A549 (cell line): ENCODE measurements at regions not wholly inside any gene's neighbourhood (a gene's known extent, or its start where the extent isn't known, plus 50 kb on each side); places are given as distances from the start of the nearest gene placed in this dataset.

ENCODE experiments used
- ATAC-seq, 2 experiments: fragments of 200-7000 bp in 1 of 2; fragments of >200 bp in 1 of 2; cut with Nextera tagmentation in 1 of 2; cut with Tn5 transposase in 1 of 2; 3 replicates each; pipeline versions ENCODE4 v1.8.0 to v1.9.1; 2018 to 2020; ENCODE audit warnings: mild to moderate bottlenecking in 1 of 2, moderate library complexity in 1 of 2
- CTCF ChIA-PET: fragments of 300-600 bp; sonication (Branson Sonifier 250); formaldehyde crosslinking; extraction: SDS; loops from one replicate; lab custom pipeline; 2021; ENCODE audit warnings: antibody characterized with exemption, inconsistent platforms; lab: Yijun Ruan, JAX
- POLR2A ChIA-PET: fragments of 350-600 bp; formaldehyde crosslinking; extraction: SDS; loops from one replicate; lab custom pipeline; 2021; ENCODE audit warnings: antibody characterized with exemption, inconsistent platforms; lab: Yijun Ruan, JAX
- DNase-seq, 2 experiments: peaks; one replicate each; pipeline versions ENCODE4 v3.0.0 to v3.0.0-alpha.2; 2011 to 2016; ENCODE audit warnings: low read depth in 1 of 2, low spot score in 1 of 2
- FAIRE-seq: peaks from 2 replicates; lab custom pipeline; 2011; peaks lifted over from hg19 to GRCh38; lab: Jason Lieb, UNC
- H3K27ac ChIP-seq, 2 experiments: fragments of >200 bp; sonication (Bioruptor Twin); formaldehyde crosslinking; 3 replicates each; pipeline ENCODE4 v1.5.1; 2016 to 2017
- H3K4me1 ChIP-seq: fragments of >200 bp; sonication (Bioruptor Twin); formaldehyde crosslinking; 3 replicates; pipeline ENCODE4 v1.6.1; 2016
- H3K4me2 ChIP-seq: fragments of >200 bp; sonication (Bioruptor Twin); formaldehyde crosslinking; 3 replicates; pipeline ENCODE4 v1.6.1; 2016
- H3K4me3 ChIP-seq: fragments of >200 bp; sonication (Bioruptor Twin); formaldehyde crosslinking; 3 replicates; pipeline ENCODE4 v1.5.1; 2016
- H3K9me3 ChIP-seq: fragments of >200 bp; sonication (Bioruptor Twin); formaldehyde crosslinking; 3 replicates; pipeline ENCODE4 v1.6.1; 2016
- ATOH8 ChIP-seq: fragments of 250-450 bp; sonication (Bioruptor Pico); IDR thresholded peaks from 2 replicates; pipeline ENCODE4 v1.5.0; 2020; ENCODE audit warnings: low read depth, mild to moderate bottlenecking, moderate library complexity
- BHLHE40 ChIP-seq: IDR thresholded peaks from 2 replicates; pipeline ENCODE4 v1.6.1; 2012; ENCODE audit warnings: low read depth, low read length, inconsistent platforms
- EHMT2 ChIP-seq: fragments of 200-600 bp; sonication (generic); IDR thresholded peaks from 2 replicates; pipeline ENCODE4 v1.6.1; 2016; ENCODE audit warnings: antibody characterized with exemption, low read depth, mild to moderate bottlenecking, moderate library complexity
- EP300 ChIP-seq, 2 experiments: fragments of >200 bp; sonication (Bioruptor Twin); formaldehyde crosslinking; IDR thresholded peaks; 2 replicates in 1 of 2; 3 replicates in 1 of 2; pipeline ENCODE4 v1.6.1; 2016 to 2017
- ESRRA ChIP-seq: fragments of 150-350 bp; IDR thresholded peaks from 2 replicates; pipeline ENCODE4 v1.6.1; 2014; ENCODE audit warnings: mild to moderate bottlenecking, low read length, borderline replicate concordance
- FOSB ChIP-seq: fragments of 250-450 bp; sonication (Bioruptor Pico); IDR thresholded peaks from 2 replicates; pipeline ENCODE4 v1.5.0; 2020; ENCODE audit warnings: mild to moderate bottlenecking, moderate library complexity
- HOXA7 ChIP-seq: fragments of 250-450 bp; sonication (Bioruptor Pico); IDR thresholded peaks from 2 replicates; pipeline ENCODE4 v1.5.0; 2020; ENCODE audit warnings: mild to moderate bottlenecking, moderate library complexity
- HOXB13 ChIP-seq: fragments of 250-450 bp; sonication (Bioruptor Pico); IDR thresholded peaks from 2 replicates; pipeline ENCODE4 v1.5.0; 2020; ENCODE audit warnings: low read depth, mild to moderate bottlenecking, moderate library complexity
- MAFK ChIP-seq: fragments of 450-650 bp; IDR thresholded peaks from 2 replicates; pipeline ENCODE4 v1.6.1; 2014; ENCODE audit not compliant: partially characterized antibody
- MAX ChIP-seq: IDR thresholded peaks from 2 replicates; pipeline ENCODE4 v1.6.1; 2012
- MAZ ChIP-seq: fragments of 150-350 bp; IDR thresholded peaks from 2 replicates; pipeline ENCODE4 v1.6.1; 2014; ENCODE audit warnings: antibody characterized with exemption, low read depth, low read length, borderline replicate concordance
- MYC ChIP-seq: IDR thresholded peaks from 2 replicates; pipeline ENCODE4 v1.6.1; 2012; ENCODE audit warnings: mild to moderate bottlenecking, inconsistent platforms, low read length, improper control_type of control experiment, borderline replicate concordance
- NPAS2 ChIP-seq: fragments of 250-450 bp; sonication (Bioruptor Pico); IDR thresholded peaks from 2 replicates; pipeline ENCODE4 v1.8.0; 2022; ENCODE audit warnings: mild to moderate bottlenecking, moderate library complexity, borderline replicate concordance
- POLR2AphosphoS2 ChIP-seq: conservative IDR thresholded peaks from 2 replicates; pipeline ENCODE4 v1.6.1; 2012; ENCODE audit warnings: low read length, improper control_type of control experiment, inconsistent platforms
- RFX5 ChIP-seq: fragments of 450-650 bp; IDR thresholded peaks from 2 replicates; pipeline ENCODE4 v1.7.1; 2014; ENCODE audit warnings: antibody characterized with exemption, mild to moderate bottlenecking, moderate library complexity
- ZC3H11A ChIP-seq: fragments of 450-650 bp; IDR thresholded peaks from 2 replicates; pipeline ENCODE4 v1.6.1; 2014; ENCODE audit warnings: antibody characterized with exemption, mild to moderate bottlenecking
- ZFP36 ChIP-seq: fragments of 450-650 bp; IDR thresholded peaks from 2 replicates; pipeline ENCODE4 v1.6.1; 2014; ENCODE audit warnings: borderline replicate concordance; ENCODE audit not compliant: partially characterized antibody
- WGBS: methylation state at CpG from one replicate; pipeline ENCODE4 v1.1.6; 2017; ENCODE audit errors: missing lambda C conversion rate; 5-methylcytosine and 5-hydroxymethylcytosine counted together
- TF ChIP-seq, protein P1 (sequence below): fragments of 450-650 bp; IDR thresholded peaks from 2 replicates; pipeline ENCODE4 v1.6.1; 2014; ENCODE audit warnings: antibody characterized with exemption
- TF ChIP-seq, protein P2 (sequence below): fragments of >200 bp; sonication (Bioruptor Twin); formaldehyde crosslinking; IDR thresholded peaks from 3 replicates; pipeline ENCODE4 v1.5.1; 2016
- TF ChIP-seq, protein P3 (sequence below): IDR thresholded peaks from 2 replicates; pipeline ENCODE4 v1.6.1; 2012

DNA sequence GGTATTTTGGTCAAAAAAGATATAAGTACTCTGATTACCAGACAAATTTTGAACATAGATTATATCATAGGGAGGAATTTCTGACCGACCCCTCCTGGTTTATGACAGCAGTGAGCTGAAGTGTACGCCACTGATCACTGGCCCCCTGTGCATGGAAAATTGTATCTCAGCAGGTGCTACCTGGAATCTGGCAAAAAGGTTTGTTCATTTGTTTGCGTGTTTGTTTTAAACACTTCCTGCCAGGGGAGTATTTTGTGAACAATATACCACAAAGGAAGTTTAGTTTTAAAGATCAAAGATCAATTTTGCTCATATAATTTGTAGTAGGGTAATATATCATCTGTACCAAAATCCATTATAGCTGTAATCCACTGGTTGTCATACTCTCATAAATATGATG lies 219.7 kb upstream of the TENM3 start:
- ATAC-seq: no peak
- Histone ChIP-seq H3K4me1 (no peaks in the 10 kb centered on the region), H3K9me3 (no peaks in the 10 kb centered on the region; the same call in 2 of the 3 replicates), H3K4me3 (no peak overlapping the region), H3K4me2 (no peak overlapping the region), H3K27ac (no peak overlapping the region)
- TF ChIP-seq MYC (no peak), ZC3H11A (no peak), POLR2AphosphoS2 (no peak), ESRRA (no peak), MAFK (no peak), MAZ (no peak), EHMT2 (no peak), MAX (no peak), HOXB13 (CRISPR knock-in tag) (no peak), ATOH8 (CRISPR knock-in tag) (no peak), ZFP36 (no peak), BHLHE40 (no peak), HOXA7 (CRISPR knock-in tag) (no peak)
- TF ChIP-seq, protein P1, sequence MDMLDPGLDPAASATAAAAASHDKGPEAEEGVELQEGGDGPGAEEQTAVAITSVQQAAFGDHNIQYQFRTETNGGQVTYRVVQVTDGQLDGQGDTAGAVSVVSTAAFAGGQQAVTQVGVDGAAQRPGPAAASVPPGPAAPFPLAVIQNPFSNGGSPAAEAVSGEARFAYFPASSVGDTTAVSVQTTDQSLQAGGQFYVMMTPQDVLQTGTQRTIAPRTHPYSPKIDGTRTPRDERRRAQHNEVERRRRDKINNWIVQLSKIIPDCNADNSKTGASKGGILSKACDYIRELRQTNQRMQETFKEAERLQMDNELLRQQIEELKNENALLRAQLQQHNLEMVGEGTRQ: no peak
- TF ChIP-seq, protein P2, sequence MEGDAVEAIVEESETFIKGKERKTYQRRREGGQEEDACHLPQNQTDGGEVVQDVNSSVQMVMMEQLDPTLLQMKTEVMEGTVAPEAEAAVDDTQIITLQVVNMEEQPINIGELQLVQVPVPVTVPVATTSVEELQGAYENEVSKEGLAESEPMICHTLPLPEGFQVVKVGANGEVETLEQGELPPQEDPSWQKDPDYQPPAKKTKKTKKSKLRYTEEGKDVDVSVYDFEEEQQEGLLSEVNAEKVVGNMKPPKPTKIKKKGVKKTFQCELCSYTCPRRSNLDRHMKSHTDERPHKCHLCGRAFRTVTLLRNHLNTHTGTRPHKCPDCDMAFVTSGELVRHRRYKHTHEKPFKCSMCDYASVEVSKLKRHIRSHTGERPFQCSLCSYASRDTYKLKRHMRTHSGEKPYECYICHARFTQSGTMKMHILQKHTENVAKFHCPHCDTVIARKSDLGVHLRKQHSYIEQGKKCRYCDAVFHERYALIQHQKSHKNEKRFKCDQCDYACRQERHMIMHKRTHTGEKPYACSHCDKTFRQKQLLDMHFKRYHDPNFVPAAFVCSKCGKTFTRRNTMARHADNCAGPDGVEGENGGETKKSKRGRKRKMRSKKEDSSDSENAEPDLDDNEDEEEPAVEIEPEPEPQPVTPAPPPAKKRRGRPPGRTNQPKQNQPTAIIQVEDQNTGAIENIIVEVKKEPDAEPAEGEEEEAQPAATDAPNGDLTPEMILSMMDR: no peak
- WGBS: 34% methylated on average over 3 of the region's 3 CpGs
- CTCF ChIA-PET: no interaction called here
- POLR2A ChIA-PET: no interaction called here
- no peak for FAIRE-seq
- DNase-seq: no peak

DNA sequence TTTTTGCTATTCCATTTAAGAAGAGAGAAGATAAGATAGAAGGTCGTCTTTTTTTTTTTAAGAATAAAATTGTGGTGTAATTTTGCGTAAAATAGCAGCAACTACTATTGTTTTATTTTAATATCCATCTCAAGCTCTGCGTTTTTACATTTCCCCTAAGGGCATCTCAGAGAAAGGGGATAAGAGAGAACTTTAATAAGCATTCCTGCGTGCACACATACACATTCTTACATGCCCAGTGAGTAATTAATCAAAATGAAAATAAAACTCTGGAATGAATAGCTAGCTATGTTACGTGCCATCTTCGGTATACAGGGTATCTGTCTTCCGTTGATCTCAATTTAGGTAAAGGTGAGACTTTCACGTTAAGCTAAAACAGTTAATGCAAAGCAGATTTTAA lies 200.3 kb upstream of the TENM3 start:
- TF ChIP-seq FOSB (no peak), EP300 (IDR thresholded peaks at IDR 0.05) (no peak), NPAS2 (CRISPR knock-in tag) (no peak), BHLHE40 (no peak), RFX5 (no peak), HOXB13 (CRISPR knock-in tag) (no peak), ATOH8 (CRISPR knock-in tag) (no peak)
- TF ChIP-seq, protein P1: no peak
- TF ChIP-seq, protein P3, sequence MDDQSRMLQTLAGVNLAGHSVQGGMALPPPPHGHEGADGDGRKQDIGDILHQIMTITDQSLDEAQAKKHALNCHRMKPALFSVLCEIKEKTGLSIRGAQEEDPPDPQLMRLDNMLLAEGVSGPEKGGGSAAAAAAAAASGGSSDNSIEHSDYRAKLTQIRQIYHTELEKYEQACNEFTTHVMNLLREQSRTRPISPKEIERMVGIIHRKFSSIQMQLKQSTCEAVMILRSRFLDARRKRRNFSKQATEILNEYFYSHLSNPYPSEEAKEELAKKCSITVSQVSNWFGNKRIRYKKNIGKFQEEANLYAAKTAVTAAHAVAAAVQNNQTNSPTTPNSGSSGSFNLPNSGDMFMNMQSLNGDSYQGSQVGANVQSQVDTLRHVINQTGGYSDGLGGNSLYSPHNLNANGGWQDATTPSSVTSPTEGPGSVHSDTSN: no peak
- Histone ChIP-seq H3K27ac (no peak overlapping the region), H3K9me3 (no peaks in the 10 kb centered on the region), H3K4me2 (no peak overlapping the region), H3K4me1 (no peaks in the 10 kb centered on the region), H3K4me3 (no peak overlapping the region)
- POLR2A ChIA-PET: no interaction called here
- no peak for DNase-seq
- WGBS: 30% methylated on average over 8 of the region's 8 CpGs
- no peak for FAIRE-seq
- CTCF ChIA-PET: no interaction called here
- ATAC-seq: no peak
